ENCODE measurements at regions not wholly inside any gene's neighbourhood (a gene's known extent, or its start where the extent isn't known, plus 50 kb on each side); places are given as distances from the start of the nearest gene placed in this dataset.
"Not testable (repeated sequence)": the region's sequence is repeated elsewhere in the genome, so short reads cannot be mapped to it uniquely, and the experiment has no call there.

DNA sequence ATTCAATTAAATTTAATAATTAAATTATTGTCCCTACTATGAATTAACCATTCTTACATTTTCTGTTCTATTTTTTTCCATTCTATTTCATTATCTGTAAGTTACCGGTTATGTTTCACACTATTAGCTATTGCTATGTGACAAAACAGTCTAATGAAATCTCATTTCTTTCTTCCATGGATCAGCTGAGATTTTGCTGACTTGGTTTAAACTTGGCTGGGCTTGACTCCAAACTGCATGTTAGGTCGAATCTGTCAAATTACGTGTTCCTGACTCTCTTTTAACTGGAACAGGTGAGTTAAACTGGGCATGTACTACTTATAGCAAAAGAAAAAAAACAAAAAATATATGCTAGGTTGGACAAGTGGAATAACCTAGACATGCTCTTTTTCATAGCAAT, 1464.4 kb downstream of the OLFM4 start:
- no peaks in the 10 kb centered on the region for H3K27me3 ChIP-seq (ENCODE audit: control insufficient read depth, insufficient read depth, low read length)
- peaks cover 3% of the 10 kb centered on the region; the same call in 1 of the 2 replicates for H3K9me3 ChIP-seq (ENCODE audit: control insufficient read depth, insufficient read depth, low read length)
- H3K4me3 ChIP-seq (ENCODE audit: low read depth, low read length): no peak overlapping the region
- H3K27ac ChIP-seq (ENCODE audit: low read depth, low read length): no peak overlapping the region
- TF ChIP-seq, protein P1, sequence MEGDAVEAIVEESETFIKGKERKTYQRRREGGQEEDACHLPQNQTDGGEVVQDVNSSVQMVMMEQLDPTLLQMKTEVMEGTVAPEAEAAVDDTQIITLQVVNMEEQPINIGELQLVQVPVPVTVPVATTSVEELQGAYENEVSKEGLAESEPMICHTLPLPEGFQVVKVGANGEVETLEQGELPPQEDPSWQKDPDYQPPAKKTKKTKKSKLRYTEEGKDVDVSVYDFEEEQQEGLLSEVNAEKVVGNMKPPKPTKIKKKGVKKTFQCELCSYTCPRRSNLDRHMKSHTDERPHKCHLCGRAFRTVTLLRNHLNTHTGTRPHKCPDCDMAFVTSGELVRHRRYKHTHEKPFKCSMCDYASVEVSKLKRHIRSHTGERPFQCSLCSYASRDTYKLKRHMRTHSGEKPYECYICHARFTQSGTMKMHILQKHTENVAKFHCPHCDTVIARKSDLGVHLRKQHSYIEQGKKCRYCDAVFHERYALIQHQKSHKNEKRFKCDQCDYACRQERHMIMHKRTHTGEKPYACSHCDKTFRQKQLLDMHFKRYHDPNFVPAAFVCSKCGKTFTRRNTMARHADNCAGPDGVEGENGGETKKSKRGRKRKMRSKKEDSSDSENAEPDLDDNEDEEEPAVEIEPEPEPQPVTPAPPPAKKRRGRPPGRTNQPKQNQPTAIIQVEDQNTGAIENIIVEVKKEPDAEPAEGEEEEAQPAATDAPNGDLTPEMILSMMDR (IDR thresholded peaks at IDR 0.05; ENCODE audit: low read depth, low read length): no peak
- ChIA-PET CTCF (no interaction called here), POLR2A (no interaction called here)
- no peak for DNase-seq (ENCODE audit: low read depth, low spot score)

DNA sequence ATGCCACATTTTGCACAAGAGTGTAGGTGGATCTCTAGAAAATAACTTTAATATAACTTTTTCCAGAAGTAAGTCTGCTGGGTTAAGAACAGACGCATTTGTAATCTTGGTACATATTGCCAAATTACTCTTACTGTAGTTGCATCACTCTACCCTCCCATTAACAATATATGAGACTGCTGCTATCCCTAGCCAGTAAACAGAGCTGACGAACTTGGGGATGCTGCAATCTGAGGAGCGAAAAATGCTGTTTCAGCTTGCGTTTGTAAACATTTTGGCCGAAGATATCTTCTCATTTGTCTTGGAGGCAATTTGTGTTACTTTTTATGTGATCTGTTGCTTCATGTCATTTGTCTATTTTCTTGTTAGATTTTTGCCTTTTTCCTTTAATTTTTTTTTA, 1482.8 kb downstream of the OLFM4 start:
- ChIA-PET CTCF (no interaction called here), POLR2A (no interaction called here)
- Histone ChIP-seq H3K9me3 (ENCODE audit: control insufficient read depth, insufficient read depth, low read length) (no peaks in the 10 kb centered on the region; the same call in 1 of the 2 replicates), H3K27ac (ENCODE audit: low read depth, low read length) (no peak overlapping the region), H3K4me3 (ENCODE audit: low read depth, low read length) (no peak overlapping the region), H3K27me3 (ENCODE audit: control insufficient read depth, insufficient read depth, low read length) (no peaks in the 10 kb centered on the region)
- no peak for DNase-seq (ENCODE audit: low read depth, low spot score)
- TF ChIP-seq, protein P1 (IDR thresholded peaks at IDR 0.05; ENCODE audit: low read depth, low read length): no peak

DNA sequence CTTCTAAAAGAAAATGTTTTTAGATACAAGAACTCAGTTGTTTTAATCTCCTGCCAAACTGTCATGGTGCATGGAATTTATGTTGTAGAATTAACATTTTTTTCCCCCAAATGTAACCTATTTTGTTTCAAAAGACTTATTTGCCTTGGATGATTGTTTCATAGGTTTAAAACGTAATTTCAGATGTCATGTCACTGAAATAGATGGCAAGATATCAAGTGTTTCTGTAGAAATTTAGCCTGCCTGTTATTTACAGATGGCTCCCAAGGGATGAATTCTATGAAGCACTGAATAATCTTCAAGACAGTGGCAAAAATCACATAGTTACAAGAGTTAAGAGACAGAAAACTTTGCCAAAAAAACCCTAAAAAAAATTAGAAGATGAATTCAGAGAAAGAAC, 1484.6 kb downstream of the OLFM4 start:
- DNase-seq (ENCODE audit: low read depth, low spot score): no peak
- Histone ChIP-seq H3K27me3 (ENCODE audit: control insufficient read depth, insufficient read depth, low read length) (no peaks in the 10 kb centered on the region), H3K4me3 (ENCODE audit: low read depth, low read length) (no peak overlapping the region), H3K9me3 (ENCODE audit: control insufficient read depth, insufficient read depth, low read length) (peaks cover 2% of the 10 kb centered on the region), H3K27ac (ENCODE audit: low read depth, low read length) (no peak overlapping the region)
- POLR2A ChIA-PET: no interaction called here
- CTCF ChIA-PET: no interaction called here
- TF ChIP-seq, protein P1 (IDR thresholded peaks at IDR 0.05; ENCODE audit: low read depth, low read length): no peak

DNA sequence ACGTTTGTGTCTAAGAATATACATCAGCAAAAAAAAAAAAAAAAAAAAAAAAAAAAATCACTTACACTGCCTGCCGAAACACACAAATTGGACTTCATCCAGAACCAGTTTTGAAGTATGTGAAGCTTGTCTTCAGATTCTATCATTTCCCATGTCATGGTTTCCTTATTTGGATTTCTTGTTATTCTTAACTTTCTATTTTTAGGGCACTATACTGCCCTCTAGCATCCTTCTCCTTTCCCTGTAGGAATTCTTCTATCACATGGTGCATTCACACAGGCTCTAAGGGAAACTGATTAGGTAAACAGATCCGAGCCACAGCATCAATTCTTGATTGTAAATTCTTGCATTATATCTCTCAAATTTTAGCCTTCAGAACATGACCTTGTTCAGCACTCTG, 1507.5 kb downstream of the OLFM4 start:
- H3K27ac ChIP-seq (ENCODE audit: low read depth, low read length): no peak overlapping the region
- no peak overlapping the region for H3K4me3 ChIP-seq (ENCODE audit: low read depth, low read length)
- ChIA-PET CTCF (no interaction called here), POLR2A (no interaction called here)
- peaks cover 2% of the 10 kb centered on the region; the same call in 1 of the 2 replicates for H3K9me3 ChIP-seq (ENCODE audit: control insufficient read depth, insufficient read depth, low read length)
- TF ChIP-seq, protein P1 (IDR thresholded peaks at IDR 0.05; ENCODE audit: low read depth, low read length): no peak
- no peak for DNase-seq (ENCODE audit: low read depth, low spot score)
- H3K27me3 ChIP-seq (ENCODE audit: control insufficient read depth, insufficient read depth, low read length): no peaks in the 10 kb centered on the region

DNA sequence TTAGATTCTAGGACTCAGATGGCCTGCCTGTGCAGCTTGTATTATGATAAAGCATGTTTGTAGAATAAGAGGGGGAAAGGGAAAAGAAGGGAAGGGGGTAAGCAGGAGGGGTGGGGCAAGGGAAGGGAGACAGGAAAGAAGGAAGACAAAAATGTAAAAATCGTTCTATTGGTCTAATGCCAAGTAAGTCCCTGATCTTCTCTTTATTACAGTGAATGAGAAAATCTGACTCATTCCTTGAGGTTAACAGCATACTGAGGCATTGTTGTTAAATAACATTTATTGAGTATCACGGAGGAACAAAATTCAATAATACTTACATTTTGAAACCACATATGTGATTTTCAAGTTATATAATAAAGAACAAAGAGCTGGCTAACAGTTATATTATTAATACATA, 1534.7 kb downstream of the OLFM4 start:
- CTCF ChIA-PET: no interaction called here
- no peak overlapping the region for H3K4me3 ChIP-seq (ENCODE audit: low read depth, low read length)
- TF ChIP-seq, protein P1 (IDR thresholded peaks at IDR 0.05; ENCODE audit: low read depth, low read length): no peak
- no peak for DNase-seq (ENCODE audit: low read depth, low spot score)
- POLR2A ChIA-PET: no interaction called here
- H3K9me3 ChIP-seq (ENCODE audit: control insufficient read depth, insufficient read depth, low read length): peaks cover 8% of the 10 kb centered on the region
- no peak overlapping the region for H3K27ac ChIP-seq (ENCODE audit: low read depth, low read length)
- no peaks in the 10 kb centered on the region for H3K27me3 ChIP-seq (ENCODE audit: control insufficient read depth, insufficient read depth, low read length)

DNA sequence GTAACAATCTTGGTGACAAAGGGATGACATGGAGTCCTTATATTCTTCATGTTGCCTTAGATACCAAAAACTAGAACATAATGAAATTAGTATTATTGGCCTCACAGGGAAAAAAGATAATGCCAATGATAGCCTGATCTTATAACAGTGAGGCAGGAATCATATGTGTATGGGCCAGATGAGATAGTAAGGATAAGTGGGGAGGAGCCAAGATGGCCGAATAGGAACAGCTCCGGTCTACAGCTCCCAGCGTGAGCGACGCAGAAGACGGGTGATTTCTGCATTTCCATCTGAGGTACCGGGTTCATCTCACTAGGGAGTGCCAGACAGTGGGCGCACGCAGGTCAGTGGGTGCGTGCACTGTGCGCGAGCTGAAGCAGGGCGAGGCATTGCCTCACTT, 1543.4 kb downstream of the OLFM4 start:
- DNase-seq (ENCODE audit: low read depth, low spot score); H3K27me3 ChIP-seq (ENCODE audit: control insufficient read depth, insufficient read depth, low read length); H3K4me3 ChIP-seq (ENCODE audit: low read depth, low read length): not testable (repeated sequence)

More for the DNA sequence above, 1543.4 kb downstream of the OLFM4 start:
- peaks cover 14% of the 10 kb centered on the region for H3K9me3 ChIP-seq (ENCODE audit: control insufficient read depth, insufficient read depth, low read length)
- POLR2A ChIA-PET; H3K27ac ChIP-seq (ENCODE audit: low read depth, low read length); CTCF ChIA-PET: not testable (repeated sequence)

Data from AG04450 (cell line).